IMR-90 (cell line): ENCODE measurements at regions not wholly inside any gene's neighbourhood (a gene's known extent, or its start where the extent isn't known, plus 50 kb on each side); places are given as distances from the start of the nearest gene placed in this dataset.

Source experiments
- ATAC-seq: fragments of 200-7000 bp; cut with Tn5 transposase; 2 replicates; pipeline ENCODE4 v1.9.1; 2020; ENCODE audit warnings: low read depth, mild to moderate bottlenecking, moderate library complexity
- BruUV-seq: library from RNA; stranded (reverse); fragments of 400-500 nt; replicated peaks from 2 replicates; lab custom pipeline; 2021; lab: Mats Ljungman, UMichigan
- CTCF ChIA-PET: fragments of 300-600 bp; formaldehyde crosslinking; extraction: SDS; loops from one replicate; lab custom pipeline; 2021; ENCODE audit warnings: antibody characterized with exemption; lab: Yijun Ruan, JAX
- POLR2A ChIA-PET: fragments of 300-600 bp; sonication (Branson Sonifier 250); formaldehyde crosslinking; loops from one replicate; lab custom pipeline; 2022; ENCODE audit warnings: antibody characterized with exemption; ENCODE audit not compliant: unreplicated experiment; lab: Charles Lee
- DNase-seq: peaks from one replicate; pipeline ENCODE4 v3.0.0; 2013
- H2AFZ ChIP-seq: replicated peaks from 2 replicates; pipeline ENCODE3; 2013; ENCODE audit warnings: low read length, mild to moderate bottlenecking; ENCODE audit not compliant: poor library complexity
- H2AK5ac ChIP-seq: 2 replicates; pipeline ENCODE4 v1.6.1; 2013; ENCODE audit warnings: low read depth, low read length, inconsistent platforms
- H2AK9ac ChIP-seq: replicated peaks from 2 replicates; pipeline ENCODE3; 2013; ENCODE audit warnings: mild to moderate bottlenecking, low read depth, low read length, moderate library complexity; ENCODE audit not compliant: poor library complexity
- H2BK120ac ChIP-seq: 2 replicates; pipeline ENCODE4 v1.6.1; 2013; ENCODE audit warnings: low read depth, low read length, inconsistent platforms
- H2BK15ac ChIP-seq: 3 replicates; pipeline ENCODE4 v1.6.1; 2013; ENCODE audit warnings: low read depth, low read length, inconsistent platforms
- H2BK20ac ChIP-seq: 2 replicates; pipeline ENCODE4 v1.6.1; 2013; ENCODE audit warnings: low read depth, mild to moderate bottlenecking, inconsistent platforms, low read length, moderate library complexity
- H2BK5ac ChIP-seq: 2 replicates; pipeline ENCODE4 v1.6.1; 2013; ENCODE audit warnings: mild to moderate bottlenecking, low read depth, low read length, inconsistent platforms; ENCODE audit not compliant: poor library complexity, severe bottlenecking
- H3K14ac ChIP-seq: replicated peaks from 2 replicates; pipeline ENCODE4 v1.6.1; 2013; ENCODE audit warnings: low read depth, low read length, inconsistent platforms
- H3K18ac ChIP-seq: 2 replicates; pipeline ENCODE4 v1.6.1; 2013; ENCODE audit warnings: low read depth, low read length, control low read depth
- H3K23ac ChIP-seq: 2 replicates; pipeline ENCODE4 v1.6.1; 2013; ENCODE audit warnings: low read depth, low read length, inconsistent platforms
- H3K27ac ChIP-seq: 2 replicates; pipeline ENCODE4 v1.5.1; 2013; ENCODE audit warnings: mild to moderate bottlenecking, control low read depth, low read length; ENCODE audit not compliant: insufficient read depth
- H3K27me3 ChIP-seq: 2 replicates; pipeline ENCODE4 v1.6.1; 2013; ENCODE audit warnings: low read length; ENCODE audit not compliant: control insufficient read depth, insufficient read depth
- H3K36me3 ChIP-seq: 2 replicates; pipeline ENCODE4 v1.6.1; 2013; ENCODE audit warnings: low read length, mixed read lengths; ENCODE audit not compliant: control insufficient read depth, insufficient read depth
- H3K4ac ChIP-seq: 2 replicates; pipeline ENCODE4 v1.6.1; 2013; ENCODE audit warnings: low read depth, low read length, inconsistent platforms
- H3K4me1 ChIP-seq: 2 replicates; pipeline ENCODE4 v1.6.1; 2013; ENCODE audit warnings: low read length, mixed read lengths; ENCODE audit not compliant: control insufficient read depth, insufficient read depth
- H3K4me2 ChIP-seq: 2 replicates; pipeline ENCODE4 v1.6.1; 2013; ENCODE audit warnings: low read depth, mild to moderate bottlenecking, control low read depth, low read length, moderate library complexity
- H3K4me3 ChIP-seq: 2 replicates; pipeline ENCODE4 v1.5.1; 2013; ENCODE audit warnings: low read depth, mild to moderate bottlenecking, control low read depth, low read length, moderate library complexity; ENCODE audit not compliant: insufficient read depth
- H3K56ac ChIP-seq: 2 replicates; pipeline ENCODE4 v1.6.1; 2013; ENCODE audit warnings: low read length, inconsistent platforms; ENCODE audit not compliant: insufficient read depth; ENCODE audit errors: extremely low read depth
- H3K79me1 ChIP-seq, 2 experiments: 2 replicates each; pipeline ENCODE4 v1.6.1; 2013; ENCODE audit warnings: low read length in 2 of 2, inconsistent platforms in 1 of 2, low read depth in 1 of 2
- H3K9ac ChIP-seq: 2 replicates; pipeline ENCODE4 v1.6.1; 2013; ENCODE audit warnings: low read depth, low read length, control low read depth
- H3K9me1 ChIP-seq: 2 replicates; pipeline ENCODE4 v1.6.1; 2013; ENCODE audit warnings: low read length, inconsistent platforms; ENCODE audit not compliant: insufficient read depth
- H3K9me3 ChIP-seq: 2 replicates; pipeline ENCODE4 v1.6.1; 2013; ENCODE audit warnings: low read length; ENCODE audit not compliant: control insufficient read depth, insufficient read depth
- H4K20me1 ChIP-seq: 2 replicates; pipeline ENCODE4 v1.6.1; 2013; ENCODE audit warnings: low read length, inconsistent platforms; ENCODE audit not compliant: insufficient read depth
- H4K5ac ChIP-seq: 2 replicates; pipeline ENCODE4 v1.6.1; 2013; ENCODE audit warnings: mild to moderate bottlenecking, low read depth, low read length, control low read depth
- H4K8ac ChIP-seq, 2 experiments: 2 replicates each; pipeline ENCODE4 v1.6.1; 2013; ENCODE audit warnings: low read depth in 2 of 2, low read length in 2 of 2, control low read depth in 1 of 2, inconsistent platforms in 1 of 2
- H4K91ac ChIP-seq: 2 replicates; pipeline ENCODE4 v1.6.1; 2013; ENCODE audit warnings: low read depth, low read length, inconsistent platforms; ENCODE audit not compliant: insufficient read depth
- BHLHE40 ChIP-seq: fragments of 150-350 bp; IDR thresholded peaks from 2 replicates; pipeline ENCODE4 v1.6.1; 2016; ENCODE audit warnings: mild to moderate bottlenecking, low read depth, low read length
- CEBPB ChIP-seq: IDR thresholded peaks from 2 replicates; pipeline ENCODE4 v1.6.1; 2012; ENCODE audit warnings: low read depth, low read length, improper control_type of control experiment
- CHD1 ChIP-seq: IDR thresholded peaks from 2 replicates; pipeline ENCODE4 v1.6.1; 2012; ENCODE audit warnings: low read depth, low read length, improper control_type of control experiment
- FOS ChIP-seq: fragments of 150-350 bp; IDR thresholded peaks from 2 replicates; pipeline ENCODE4 v1.6.1; 2016; ENCODE audit warnings: low read depth, low read length
- MAFK ChIP-seq: IDR thresholded peaks from 2 replicates; pipeline ENCODE4 v1.6.1; 2012; ENCODE audit warnings: low read depth, low read length, improper control_type of control experiment
- MAZ ChIP-seq: IDR thresholded peaks from 2 replicates; pipeline ENCODE4 v1.6.1; 2012; ENCODE audit warnings: low read depth, mild to moderate bottlenecking, low read length, improper control_type of control experiment, moderate library complexity, borderline replicate concordance
- MXI1 ChIP-seq: IDR thresholded peaks from 2 replicates; pipeline ENCODE4 v1.6.1; 2012; ENCODE audit warnings: low read depth, mild to moderate bottlenecking, low read length, moderate library complexity, borderline replicate concordance
- POLR2A ChIP-seq: IDR thresholded peaks from 2 replicates; pipeline ENCODE4 v1.6.1; 2012; ENCODE audit warnings: mild to moderate bottlenecking, low read depth, low read length
- RAD21 ChIP-seq: IDR thresholded peaks from 2 replicates; pipeline ENCODE4 v1.6.1; 2012; ENCODE audit warnings: low read length, improper control_type of control experiment
- RCOR1 ChIP-seq: IDR thresholded peaks from 2 replicates; pipeline ENCODE4 v1.6.1; 2012; ENCODE audit warnings: mild to moderate bottlenecking, low read length, improper control_type of control experiment; ENCODE audit not compliant: insufficient replicate concordance
- SMC3 ChIP-seq: fragments of 150-350 bp; IDR thresholded peaks from 2 replicates; pipeline ENCODE4 v1.6.1; 2016; ENCODE audit warnings: low read depth, mild to moderate bottlenecking, antibody characterized with exemption, low read length, moderate library complexity
- WGBS, 2 experiments: methylation state at CpG; one replicate each; pipeline versions ENCODE4 v1.1.5 to v1.1.7; 2013; ENCODE audit warnings: missing lambda C conversion rate in 2 of 2; ENCODE audit not compliant: insufficient read length in 1 of 2; ENCODE audit errors: extremely low coverage in 2 of 2; 5-methylcytosine and 5-hydroxymethylcytosine counted together
- dilution Hi-C: fragments of 300-500 bp; cut with HindIII; formaldehyde crosslinking; loops from one replicate; pipeline ENCODE4 v1.14.3; 2018; ENCODE audit warnings: low sequenced_read_pairs; ENCODE audit not compliant: unreplicated experiment
- in situ Hi-C: fragments of 300-500 bp; cut with MboI; formaldehyde crosslinking; loops from 3 replicates; pipeline ENCODE4 v1.14.3; 2019; ENCODE audit warnings: low sequenced_read_pairs, inconsistent platforms, mixed read lengths
- intact Hi-C: fragments of 100-400 bp; cut with micrococcal nuclease; formaldehyde crosslinking; loops from 2 replicates; pipeline ENCODE4 v1.10.0; 2022
- TF ChIP-seq, protein P1 (sequence below): fragments of 150-350 bp; IDR thresholded peaks from 2 replicates; pipeline ENCODE4 v1.6.1; 2016; ENCODE audit warnings: low read depth, mild to moderate bottlenecking, low read length, moderate library complexity, borderline replicate concordance
- TF ChIP-seq, protein P2 (sequence below): conservative IDR thresholded peaks from 2 replicates; pipeline ENCODE4 v1.5.1; 2012; ENCODE audit warnings: mild to moderate bottlenecking, low read depth, low read length, improper control_type of control experiment
- TF ChIP-seq, protein P3 (sequence below): fragments of 150-350 bp; IDR thresholded peaks from 2 replicates; pipeline ENCODE4 v1.6.1; 2017; ENCODE audit warnings: mild to moderate bottlenecking, antibody characterized with exemption, low read length, low read depth

DNA sequence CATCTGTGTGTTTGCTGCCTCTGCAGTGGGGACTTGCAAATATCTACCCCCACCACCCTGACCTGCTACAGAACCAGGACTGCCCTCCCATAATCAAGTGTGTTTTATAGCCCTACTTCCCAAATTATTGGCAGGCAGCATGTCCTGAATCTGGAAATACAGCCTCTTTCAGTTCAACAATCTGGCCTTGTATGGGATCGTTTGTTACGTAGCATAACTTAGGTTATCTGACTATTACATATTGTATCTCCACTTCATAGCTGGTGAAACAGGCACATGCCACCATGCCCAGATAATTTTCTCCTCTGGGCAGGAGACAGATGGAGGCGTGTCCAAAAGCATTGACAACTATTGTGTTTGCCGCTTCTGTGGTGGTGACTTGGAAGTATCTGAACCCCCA is 66.7 kb upstream of the ADGRL1 start:
- H2BK20ac ChIP-seq, result no peak overlapping the region
- no peak overlapping the region for H3K18ac ChIP-seq
- no peaks in the 10 kb centered on the region for H3K4me1 ChIP-seq
- peaks cover 41% of the 10 kb centered on the region for H3K27me3 ChIP-seq
- WGBS, 2 experiments, result no CpG with 5 or more reads among the region's 4 CpGs
- no peak overlapping the region for H2AFZ ChIP-seq
- no peak overlapping the region for H2BK15ac ChIP-seq
- H3K56ac ChIP-seq, result no peak overlapping the region
- H3K4me3 ChIP-seq, result no peak overlapping the region
- H4K20me1 ChIP-seq, result no peaks in the 10 kb centered on the region
- TF ChIP-seq RAD21 (no peak), RCOR1 (no peak), CEBPB (no peak), MXI1 (no peak), MAFK (no peak), FOS (no peak), CHD1 (no peak), SMC3 (no peak), BHLHE40 (no peak), MAZ (no peak), POLR2A (no peak)
- TF ChIP-seq, protein P1, sequence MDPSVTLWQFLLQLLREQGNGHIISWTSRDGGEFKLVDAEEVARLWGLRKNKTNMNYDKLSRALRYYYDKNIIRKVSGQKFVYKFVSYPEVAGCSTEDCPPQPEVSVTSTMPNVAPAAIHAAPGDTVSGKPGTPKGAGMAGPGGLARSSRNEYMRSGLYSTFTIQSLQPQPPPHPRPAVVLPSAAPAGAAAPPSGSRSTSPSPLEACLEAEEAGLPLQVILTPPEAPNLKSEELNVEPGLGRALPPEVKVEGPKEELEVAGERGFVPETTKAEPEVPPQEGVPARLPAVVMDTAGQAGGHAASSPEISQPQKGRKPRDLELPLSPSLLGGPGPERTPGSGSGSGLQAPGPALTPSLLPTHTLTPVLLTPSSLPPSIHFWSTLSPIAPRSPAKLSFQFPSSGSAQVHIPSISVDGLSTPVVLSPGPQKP, result no peak
- TF ChIP-seq, protein P2, sequence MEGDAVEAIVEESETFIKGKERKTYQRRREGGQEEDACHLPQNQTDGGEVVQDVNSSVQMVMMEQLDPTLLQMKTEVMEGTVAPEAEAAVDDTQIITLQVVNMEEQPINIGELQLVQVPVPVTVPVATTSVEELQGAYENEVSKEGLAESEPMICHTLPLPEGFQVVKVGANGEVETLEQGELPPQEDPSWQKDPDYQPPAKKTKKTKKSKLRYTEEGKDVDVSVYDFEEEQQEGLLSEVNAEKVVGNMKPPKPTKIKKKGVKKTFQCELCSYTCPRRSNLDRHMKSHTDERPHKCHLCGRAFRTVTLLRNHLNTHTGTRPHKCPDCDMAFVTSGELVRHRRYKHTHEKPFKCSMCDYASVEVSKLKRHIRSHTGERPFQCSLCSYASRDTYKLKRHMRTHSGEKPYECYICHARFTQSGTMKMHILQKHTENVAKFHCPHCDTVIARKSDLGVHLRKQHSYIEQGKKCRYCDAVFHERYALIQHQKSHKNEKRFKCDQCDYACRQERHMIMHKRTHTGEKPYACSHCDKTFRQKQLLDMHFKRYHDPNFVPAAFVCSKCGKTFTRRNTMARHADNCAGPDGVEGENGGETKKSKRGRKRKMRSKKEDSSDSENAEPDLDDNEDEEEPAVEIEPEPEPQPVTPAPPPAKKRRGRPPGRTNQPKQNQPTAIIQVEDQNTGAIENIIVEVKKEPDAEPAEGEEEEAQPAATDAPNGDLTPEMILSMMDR, result no peak
- TF ChIP-seq, protein P3, sequence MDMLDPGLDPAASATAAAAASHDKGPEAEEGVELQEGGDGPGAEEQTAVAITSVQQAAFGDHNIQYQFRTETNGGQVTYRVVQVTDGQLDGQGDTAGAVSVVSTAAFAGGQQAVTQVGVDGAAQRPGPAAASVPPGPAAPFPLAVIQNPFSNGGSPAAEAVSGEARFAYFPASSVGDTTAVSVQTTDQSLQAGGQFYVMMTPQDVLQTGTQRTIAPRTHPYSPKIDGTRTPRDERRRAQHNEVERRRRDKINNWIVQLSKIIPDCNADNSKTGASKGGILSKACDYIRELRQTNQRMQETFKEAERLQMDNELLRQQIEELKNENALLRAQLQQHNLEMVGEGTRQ, result no peak
- no peak overlapping the region for H3K4me2 ChIP-seq
- no peaks in the 10 kb centered on the region for H3K79me1 ChIP-seq
- POLR2A ChIA-PET, result no interaction called here
- no peaks in the 10 kb centered on the region for H3K36me3 ChIP-seq
- no peak overlapping the region for H4K5ac ChIP-seq
- dilution Hi-C loops (no loop called here), intact Hi-C loops (no loop called here), in situ Hi-C loops (no loop called here)
- H3K9ac ChIP-seq, result no peak overlapping the region
- CTCF ChIA-PET, result no interaction called here
- no TSS peak for BruUV-seq
- H2AK5ac ChIP-seq, result no peak overlapping the region
- H2AK9ac ChIP-seq, result no peak overlapping the region
- H3K27ac ChIP-seq, result no peak overlapping the region
- ATAC-seq (no peak), DNase-seq (no peak)
- H2BK120ac ChIP-seq, result no peak overlapping the region
- no peaks in the 10 kb centered on the region for H3K9me1 ChIP-seq
- H3K4ac ChIP-seq, result no peak overlapping the region
- H4K91ac ChIP-seq, result no peak overlapping the region
- H3K14ac ChIP-seq, result no peak overlapping the region
- H3K9me3 ChIP-seq, result peaks cover 24% of the 10 kb centered on the region
- no peak overlapping the region for H3K23ac ChIP-seq
- H4K8ac ChIP-seq, result no peak overlapping the region
- no peak overlapping the region for H2BK5ac ChIP-seq
